K562 (cell line): ENCODE measurements at regions not wholly inside any gene's neighbourhood (a gene's known extent, or its start where the extent isn't known, plus 50 kb on each side); places are given as distances from the start of the nearest gene placed in this dataset.

ENCODE experiments used
- ATAC-seq: fragments of 200-7000 bp; cut with Tn5 transposase; 3 replicates; pipeline ENCODE4 v1.9.1; 2020; ENCODE audit warnings: moderate library complexity
- BruUV-seq: library from RNA; stranded (reverse); fragments of 400-500 nt; replicated peaks from 2 replicates; lab custom pipeline; 2021; lab: Mats Ljungman, UMichigan
- CTCF ChIA-PET: fragments of 300-600 bp; formaldehyde crosslinking; extraction: SDS; loops from one replicate; lab custom pipeline; 2021; ENCODE audit warnings: low intra/inter-chr PET ratio; lab: Yijun Ruan, JAX
- POLR2A ChIA-PET: fragments of 300-600, 350-650 bp; sonication (Branson Sonifier 250); formaldehyde crosslinking; extraction: SDS; loops from one replicate; lab custom pipeline; 2021; ENCODE audit warnings: antibody characterized with exemption, inconsistent platforms; lab: Yijun Ruan, JAX
- DNase-seq, 4 experiments: peaks; one replicate each; pipeline versions ENCODE4 v3.0.0 to v3.0.0-alpha.2; 2011 to 2018; ENCODE audit warnings: low spot score in 3 of 4, mixed read lengths in 3 of 4; ENCODE audit errors: extremely low read depth in 1 of 4
- FAIRE-seq: peaks from 2 replicates; lab custom pipeline; 2011; peaks lifted over from hg19 to GRCh38; lab: Jason Lieb, UNC
- H2AFZ ChIP-seq: 2 replicates; pipeline ENCODE4 v1.6.0; 2011; ENCODE audit warnings: low read depth, low read length, control low read depth, inconsistent platforms
- H3K27ac ChIP-seq: fragments of 200-600 bp; 3 replicates; pipeline ENCODE4 v1.8.0; 2011; ENCODE audit warnings: low read depth, mild to moderate bottlenecking, control low read depth, inconsistent platforms, low read length, moderate library complexity, mixed read lengths; ENCODE audit errors: extremely low read depth
- H3K27me3 ChIP-seq, 2 experiments: fragments of 300-600 bp in 1 of 2; 2 replicates in 1 of 2; 3 replicates in 1 of 2; pipeline versions ENCODE4 v1.6.0 to v1.8.0; 2011; ENCODE audit warnings: inconsistent platforms in 2 of 2, low read length in 2 of 2, mild to moderate bottlenecking in 1 of 2, mixed read lengths in 1 of 2, moderate library complexity in 1 of 2; ENCODE audit not compliant: control insufficient read depth in 2 of 2, insufficient read depth in 2 of 2
- H3K36me3 ChIP-seq: fragments of 300-600 bp; 3 replicates; pipeline ENCODE4 v1.8.0; 2011; ENCODE audit warnings: mild to moderate bottlenecking, low read length, inconsistent platforms; ENCODE audit not compliant: control insufficient read depth, insufficient read depth
- H3K4me1 ChIP-seq, 2 experiments: fragments of 200-600 bp in 1 of 2; replicated peaks in 1 of 2; 2 replicates in 1 of 2; 3 replicates in 1 of 2; pipeline versions ENCODE4 v1.5.1 to v1.8.0; 2011; ENCODE audit warnings: inconsistent platforms in 2 of 2, low read length in 2 of 2, mild to moderate bottlenecking in 1 of 2, mixed read lengths in 1 of 2, moderate library complexity in 1 of 2; ENCODE audit not compliant: control insufficient read depth in 2 of 2, insufficient read depth in 2 of 2
- H3K4me2 ChIP-seq: 2 replicates; pipeline ENCODE4 v1.6.1; 2011; ENCODE audit warnings: low read length, control low read depth, inconsistent platforms, mixed read lengths; ENCODE audit not compliant: insufficient read depth
- H3K4me3 ChIP-seq: fragments of 200-600 bp; sonication (generic), shearing (Covaris generic); 2 replicates; pipeline ENCODE4 v1.5.1; 2016; ENCODE audit warnings: control low read depth, inconsistent platforms
- H3K79me2 ChIP-seq: fragments of 200-600 bp; 3 replicates; pipeline ENCODE4 v1.8.0; 2011; ENCODE audit warnings: low read length, inconsistent platforms; ENCODE audit not compliant: control insufficient read depth, insufficient read depth
- H3K9ac ChIP-seq, 2 experiments: 2 replicates each; pipeline versions ENCODE4 v1.6.0 to v1.6.1; 2011; ENCODE audit warnings: low read depth in 2 of 2, low read length in 2 of 2, control low read depth in 1 of 2, inconsistent platforms in 1 of 2, mild to moderate bottlenecking in 1 of 2, mixed read lengths in 1 of 2; ENCODE audit not compliant: insufficient read depth in 1 of 2
- H3K9me1 ChIP-seq: one replicate; pipeline ENCODE4 v1.6.0; 2011; ENCODE audit warnings: inconsistent platforms, mild to moderate bottlenecking, low read length, moderate library complexity; ENCODE audit not compliant: control insufficient read depth, insufficient read depth
- H3K9me3 ChIP-seq: replicated peaks from 2 replicates; pipeline ENCODE4 v1.5.1; 2011; ENCODE audit warnings: low read depth, low read length, inconsistent platforms; ENCODE audit not compliant: control insufficient read depth, insufficient read depth
- H4K20me1 ChIP-seq: replicated peaks from 2 replicates; pipeline ENCODE4 v1.6.1; 2011; ENCODE audit warnings: low read length, inconsistent platforms, mixed read lengths; ENCODE audit not compliant: control insufficient read depth, insufficient read depth
- HNRNPK ChIP-seq: fragments of 200-400 bp; formaldehyde crosslinking; IDR thresholded peaks from one replicate; pipeline ENCODE4 v1.6.1; 2018; ENCODE audit warnings: mild to moderate bottlenecking, low read depth, low read length; ENCODE audit not compliant: poor library complexity, severe bottlenecking
- MCM7 ChIP-seq, 2 experiments: fragments of 450-650 bp; IDR thresholded peaks; 2 replicates each; pipeline ENCODE4 v1.6.1; 2016 to 2018
- SIN3A ChIP-seq, 2 experiments: fragments of 150-350 bp in 1 of 2; IDR thresholded peaks; 2 replicates each; pipeline ENCODE4 v1.6.1; 2011 to 2016; ENCODE audit warnings: borderline replicate concordance in 2 of 2, low read depth in 2 of 2, low read length in 2 of 2, mild to moderate bottlenecking in 2 of 2, moderate library complexity in 2 of 2; ENCODE audit not compliant: control insufficient read depth in 1 of 2
- ZNF347 ChIP-seq: fragments of 450-650 bp; formaldehyde crosslinking; IDR thresholded peaks from 2 replicates; pipeline ENCODE4 v1.4.0; 2020; ENCODE audit warnings: low read depth, mild to moderate bottlenecking, moderate library complexity
- ZNF41 ChIP-seq: fragments of 250-450 bp; sonication (Bioruptor Pico); conservative IDR thresholded peaks from 2 replicates; pipeline ENCODE4 v1.4.0; 2020; ENCODE audit warnings: mild to moderate bottlenecking
- ZSCAN29 ChIP-seq: fragments of 450-650 bp; IDR thresholded peaks from 2 replicates; pipeline ENCODE4 v1.6.1; 2017
- WGBS: fragments of 100-300 bp; shearing (Covaris generic); methylation state at CpG from one replicate; pipeline ENCODE4 v1.1.6; 2016; ENCODE audit warnings: low coverage, mixed read lengths; ENCODE audit not compliant: insufficient coverage; ENCODE audit errors: missing lambda C conversion rate; 5-methylcytosine and 5-hydroxymethylcytosine counted together
- in situ Hi-C: fragments of 300-500 bp; cut with MboI; formaldehyde crosslinking; loops from 4 replicates; pipeline ENCODE4 v1.15.0; 2018; ENCODE audit warnings: inconsistent platforms, mixed read lengths
- intact Hi-C: fragments of 100-400 bp; cut with micrococcal nuclease; formaldehyde crosslinking; loops from 2 replicates; pipeline ENCODE4 v1.14.2; 2022
- TF ChIP-seq, protein P1 (sequence below): fragments of 250-450 bp; sonication (Bioruptor Pico); IDR thresholded peaks from 2 replicates; pipeline ENCODE4 v1.8.0; 2022; ENCODE audit warnings: moderate library complexity, mild to moderate bottlenecking, inconsistent platforms
- TF ChIP-seq, protein P2 (sequence below): sonication (generic); formaldehyde crosslinking; IDR thresholded peaks from 2 replicates; pipeline ENCODE4 v1.9.0; 2022; ENCODE audit warnings: mild to moderate bottlenecking, missing genetic modification reagents
- TF ChIP-seq, protein P3 (sequence below): sonication (generic); formaldehyde crosslinking; IDR thresholded peaks from 2 replicates; pipeline ENCODE4 v1.8.1; 2022; ENCODE audit warnings: missing genetic modification reagents

DNA sequence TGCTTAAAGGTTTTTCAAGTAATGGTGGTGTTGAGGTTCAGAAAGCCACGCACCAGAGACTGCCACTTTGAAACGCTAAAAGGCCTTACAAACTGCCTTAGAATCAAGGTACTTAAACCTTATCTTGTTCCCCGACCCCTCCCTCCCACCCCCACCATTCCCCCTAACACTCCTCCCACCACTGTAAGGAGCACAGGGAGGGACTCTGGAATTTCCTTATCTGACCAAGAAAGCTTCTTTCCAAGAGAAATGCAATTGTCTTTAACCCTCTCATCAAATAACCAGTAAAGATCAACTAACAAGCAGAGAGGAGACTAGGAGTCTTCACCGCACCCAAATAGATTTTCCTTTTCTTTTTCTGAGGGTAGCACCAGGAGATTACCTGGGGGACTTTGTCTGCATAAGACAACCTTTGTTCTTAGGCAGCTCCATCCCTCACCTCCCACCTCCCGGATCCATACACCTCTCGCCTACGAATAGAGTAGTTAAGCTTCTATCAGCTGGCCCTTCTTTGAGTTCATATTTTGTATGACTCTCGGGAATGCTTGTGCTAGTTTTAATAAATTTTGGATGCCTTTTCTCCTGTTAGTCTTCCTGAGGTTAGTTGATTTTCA lies 137.7 kb upstream of the ADGRL2 start:
- no peak for ATAC-seq
- Histone ChIP-seq H3K79me2 (no peaks in the 10 kb centered on the region), H4K20me1 (no peaks in the 10 kb centered on the region), H3K27ac (no peak overlapping the region), H3K27me3 (no peaks in the 10 kb centered on the region), H3K4me1 (no peaks in the 10 kb centered on the region), H3K4me3 (no peak overlapping the region), H3K9ac (no peak overlapping the region), H3K9me3 (no peaks in the 10 kb centered on the region), H2AFZ (no peak overlapping the region), H3K4me2 (no peak overlapping the region), H3K36me3 (no peaks in the 10 kb centered on the region), H3K9me1 (no peaks in the 10 kb centered on the region)
- in situ Hi-C loops (no loop called here), intact Hi-C loops (no loop called here)
- no peak for FAIRE-seq
- ChIA-PET POLR2A (no interaction called here), CTCF (no interaction called here)
- BruUV-seq: no TSS peak
- TF ChIP-seq, protein P1, sequence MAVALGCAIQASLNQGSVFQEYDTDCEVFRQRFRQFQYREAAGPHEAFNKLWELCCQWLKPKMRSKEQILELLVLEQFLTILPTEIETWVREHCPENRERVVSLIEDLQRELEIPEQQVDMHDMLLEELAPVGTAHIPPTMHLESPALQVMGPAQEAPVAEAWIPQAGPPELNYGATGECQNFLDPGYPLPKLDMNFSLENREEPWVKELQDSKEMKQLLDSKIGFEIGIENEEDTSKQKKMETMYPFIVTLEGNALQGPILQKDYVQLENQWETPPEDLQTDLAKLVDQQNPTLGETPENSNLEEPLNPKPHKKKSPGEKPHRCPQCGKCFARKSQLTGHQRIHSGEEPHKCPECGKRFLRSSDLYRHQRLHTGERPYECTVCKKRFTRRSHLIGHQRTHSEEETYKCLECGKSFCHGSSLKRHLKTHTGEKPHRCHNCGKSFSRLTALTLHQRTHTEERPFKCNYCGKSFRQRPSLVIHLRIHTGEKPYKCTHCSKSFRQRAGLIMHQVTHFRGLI (CRISPR knock-in tag): no peak
- no peak for TF ChIP-seq HNRNPK
- TF ChIP-seq MCM7 (IDR thresholded peaks at IDR 0.05): no peak
- no peak for TF ChIP-seq SIN3A (IDR thresholded peaks at IDR 0.05; ENCODE audit: borderline replicate concordance in 2 of 2, control insufficient read depth in 1 of 2, low read depth in 2 of 2, low read length in 2 of 2)
- no peak for TF ChIP-seq ZSCAN29
- TF ChIP-seq, protein P2, sequence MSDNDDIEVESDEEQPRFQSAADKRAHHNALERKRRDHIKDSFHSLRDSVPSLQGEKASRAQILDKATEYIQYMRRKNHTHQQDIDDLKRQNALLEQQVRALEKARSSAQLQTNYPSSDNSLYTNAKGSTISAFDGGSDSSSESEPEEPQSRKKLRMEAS (CRISPR knock-in tag): no peak
- no peak for TF ChIP-seq ZNF41
- TF ChIP-seq, protein P3, sequence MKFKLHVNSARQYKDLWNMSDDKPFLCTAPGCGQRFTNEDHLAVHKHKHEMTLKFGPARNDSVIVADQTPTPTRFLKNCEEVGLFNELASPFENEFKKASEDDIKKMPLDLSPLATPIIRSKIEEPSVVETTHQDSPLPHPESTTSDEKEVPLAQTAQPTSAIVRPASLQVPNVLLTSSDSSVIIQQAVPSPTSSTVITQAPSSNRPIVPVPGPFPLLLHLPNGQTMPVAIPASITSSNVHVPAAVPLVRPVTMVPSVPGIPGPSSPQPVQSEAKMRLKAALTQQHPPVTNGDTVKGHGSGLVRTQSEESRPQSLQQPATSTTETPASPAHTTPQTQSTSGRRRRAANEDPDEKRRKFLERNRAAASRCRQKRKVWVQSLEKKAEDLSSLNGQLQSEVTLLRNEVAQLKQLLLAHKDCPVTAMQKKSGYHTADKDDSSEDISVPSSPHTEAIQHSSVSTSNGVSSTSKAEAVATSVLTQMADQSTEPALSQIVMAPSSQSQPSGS: no peak
- TF ChIP-seq ZNF347: no peak
- 0% methylated on average over 7 of the region's 8 CpGs for WGBS
- no peak for DNase-seq
